GM12878 (cell line): ENCODE measurements at regions not wholly inside any gene's neighbourhood (a gene's known extent, or its start where the extent isn't known, plus 50 kb on each side); places are given as distances from the start of the nearest gene placed in this dataset.

Experiments
- ATAC-seq: fragments of 200-7000 bp; cut with Tn5 transposase; 3 replicates; pipeline ENCODE4 v1.9.1; 2020; ENCODE audit warnings: mild to moderate bottlenecking, moderate library complexity
- BruUV-seq: library from RNA; stranded (reverse); fragments of 400-500 nt; replicated peaks from 2 replicates; lab custom pipeline; 2021; lab: Mats Ljungman, UMichigan
- CTCF ChIA-PET: fragments of 300-600 bp; sonication (Branson Sonifier 250); formaldehyde crosslinking; extraction: SDS; loops from one replicate; lab custom pipeline; 2021; ENCODE audit warnings: inconsistent platforms; lab: Yijun Ruan, JAX
- POLR2A ChIA-PET: fragments of 350-600 bp; formaldehyde crosslinking; extraction: SDS; loops from one replicate; lab custom pipeline; 2021; ENCODE audit warnings: inconsistent platforms; lab: Charles Lee
- RAD21 ChIA-PET: fragments of 300-600 bp; sonication (Branson Sonifier 250); formaldehyde crosslinking; loops from one replicate; lab custom pipeline; 2023; ENCODE audit warnings: antibody characterized with exemption; ENCODE audit not compliant: unreplicated experiment; lab: Charles Lee
- SMC1A ChIA-PET: fragments of 300-600 bp; sonication (Branson Sonifier 250); formaldehyde crosslinking; loops from one replicate; lab custom pipeline; 2023; ENCODE audit not compliant: unreplicated experiment, uncharacterized antibody; lab: Charles Lee
- DNase-seq: peaks from one replicate; pipeline ENCODE4 v3.0.0-alpha.2; 2011; ENCODE audit warnings: low read depth, low spot score
- FAIRE-seq: peaks from 3 replicates; lab custom pipeline; 2011; peaks lifted over from hg19 to GRCh38; lab: Jason Lieb, UNC
- H2AFZ ChIP-seq: 2 replicates; pipeline ENCODE4 v1.6.0; 2011; ENCODE audit warnings: low read depth, low read length, control low read depth; ENCODE audit not compliant: control insufficient read depth
- H3K27ac ChIP-seq: 2 replicates; pipeline ENCODE4 v1.5.1; 2011; ENCODE audit warnings: control low read depth; ENCODE audit not compliant: control insufficient read depth, insufficient read depth
- H3K27me3 ChIP-seq, 2 experiments: replicated peaks in 1 of 2; 2 replicates each; pipeline versions ENCODE4 v1.6.0 to v1.6.1; 2011; ENCODE audit warnings: low read length in 1 of 2; ENCODE audit not compliant: control insufficient read depth in 2 of 2, insufficient read depth in 2 of 2
- H3K36me3 ChIP-seq, 2 experiments: 2 replicates each; pipeline ENCODE4 v1.5.1; 2011; ENCODE audit warnings: low read length in 1 of 2; ENCODE audit not compliant: control insufficient read depth in 2 of 2, insufficient read depth in 2 of 2
- H3K4me1 ChIP-seq: 2 replicates; pipeline ENCODE4 v1.6.1; 2011; ENCODE audit warnings: mild to moderate bottlenecking, low read length, moderate library complexity, mixed read lengths; ENCODE audit not compliant: control insufficient read depth, insufficient read depth
- H3K4me2 ChIP-seq: 2 replicates; pipeline ENCODE4 v1.6.0; 2011; ENCODE audit warnings: control low read depth; ENCODE audit not compliant: control insufficient read depth, insufficient read depth
- H3K4me3 ChIP-seq: fragments of 200-600 bp; sonication (generic); 2 replicates; pipeline ENCODE4 v1.5.1; 2016
- H3K79me2 ChIP-seq: 2 replicates; pipeline ENCODE4 v1.6.0; 2011; ENCODE audit warnings: low read length; ENCODE audit not compliant: control insufficient read depth, insufficient read depth
- H3K9ac ChIP-seq: 2 replicates; pipeline ENCODE4 v1.8.0; 2011; ENCODE audit warnings: low read length, control low read depth, mixed read lengths; ENCODE audit not compliant: control insufficient read depth, insufficient read depth
- H3K9me3 ChIP-seq: replicated peaks from 3 replicates; pipeline ENCODE4 v1.5.1; 2011; ENCODE audit warnings: mild to moderate bottlenecking, low read length; ENCODE audit not compliant: control insufficient read depth, insufficient read depth
- H4K20me1 ChIP-seq: 2 replicates; pipeline ENCODE4 v1.6.0; 2011; ENCODE audit not compliant: control insufficient read depth, insufficient read depth
- IRF4 ChIP-seq: IDR thresholded peaks from 2 replicates; pipeline ENCODE4 v1.6.1; 2011; ENCODE audit warnings: low read depth, low read length
- MTA3 ChIP-seq: IDR thresholded peaks from 2 replicates; pipeline ENCODE4 v1.6.1; 2012; ENCODE audit warnings: low read length, inconsistent platforms, borderline replicate concordance
- NR2C2 ChIP-seq: IDR thresholded peaks from 2 replicates; pipeline ENCODE4 v1.6.1; 2011; ENCODE audit warnings: borderline replicate concordance, low read depth; ENCODE audit not compliant: control insufficient read depth, insufficient read length
- RAD21 ChIP-seq: IDR thresholded peaks from 2 replicates; pipeline ENCODE4 v1.6.1; 2011; ENCODE audit warnings: mild to moderate bottlenecking, low read depth, low read length, moderate library complexity; ENCODE audit not compliant: insufficient read depth
- SMARCA5 ChIP-seq: fragments of 450-650 bp; IDR thresholded peaks from 2 replicates; pipeline ENCODE4 v1.6.1; 2017; ENCODE audit warnings: mild to moderate bottlenecking
- SPI1 ChIP-seq: IDR thresholded peaks from 2 replicates; pipeline ENCODE4 v1.6.1; 2011; ENCODE audit warnings: low read depth, mild to moderate bottlenecking, low read length, moderate library complexity, borderline replicate concordance; ENCODE audit not compliant: insufficient read depth
- SREBF1 ChIP-seq: IDR thresholded peaks from 2 replicates; pipeline ENCODE4 v1.6.1; 2012; ENCODE audit warnings: mild to moderate bottlenecking, low read length
- STAT1 ChIP-seq: fragments of 450-650 bp; conservative IDR thresholded peaks from 2 replicates; pipeline ENCODE4 v1.6.1; 2014; ENCODE audit warnings: antibody characterized with exemption, mild to moderate bottlenecking
- WGBS: methylation state at CpG from one replicate; pipeline ENCODE4 v1.1.6; 2016; ENCODE audit warnings: low lambda C conversion rate; ENCODE audit not compliant: insufficient replicate concordance, insufficient coverage; ENCODE audit errors: missing lambda C conversion rate; 5-methylcytosine and 5-hydroxymethylcytosine counted together
- in situ Hi-C: fragments of 300-500 bp; cut with MboI; formaldehyde crosslinking; loops from 9 replicates; pipeline ENCODE4 v1.14.3; 2018; ENCODE audit warnings: mixed read lengths
- intact Hi-C: fragments of 100-400 bp; cut with micrococcal nuclease; formaldehyde crosslinking; loops from one replicate; pipeline ENCODE4 v1.14.2; 2022; ENCODE audit not compliant: unreplicated experiment
- TF ChIP-seq, protein P1 (sequence below): IDR thresholded peaks from 2 replicates; pipeline ENCODE4 v1.6.1; 2012; ENCODE audit warnings: low read length, inconsistent platforms

DNA sequence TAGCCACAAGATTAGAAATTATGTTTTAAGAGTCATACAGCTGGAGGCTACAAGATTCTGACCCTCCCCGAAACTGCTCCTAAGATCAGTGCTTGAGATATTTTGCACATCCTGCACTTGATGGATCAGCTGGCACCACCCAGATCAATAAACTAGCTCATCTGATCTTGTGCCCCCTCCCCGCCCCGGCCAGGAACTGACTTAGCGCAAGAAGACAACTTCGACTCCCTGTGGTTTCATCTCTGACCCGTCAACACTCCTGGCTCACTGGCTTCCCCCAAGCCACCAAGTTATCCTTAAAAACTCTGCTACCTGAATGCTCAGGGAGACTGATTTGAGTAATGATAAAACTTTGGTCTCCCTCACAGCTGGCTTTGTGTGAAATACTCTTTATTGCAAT lies 73.5 kb upstream of the NPSR1 start:
- TF ChIP-seq, protein P1, sequence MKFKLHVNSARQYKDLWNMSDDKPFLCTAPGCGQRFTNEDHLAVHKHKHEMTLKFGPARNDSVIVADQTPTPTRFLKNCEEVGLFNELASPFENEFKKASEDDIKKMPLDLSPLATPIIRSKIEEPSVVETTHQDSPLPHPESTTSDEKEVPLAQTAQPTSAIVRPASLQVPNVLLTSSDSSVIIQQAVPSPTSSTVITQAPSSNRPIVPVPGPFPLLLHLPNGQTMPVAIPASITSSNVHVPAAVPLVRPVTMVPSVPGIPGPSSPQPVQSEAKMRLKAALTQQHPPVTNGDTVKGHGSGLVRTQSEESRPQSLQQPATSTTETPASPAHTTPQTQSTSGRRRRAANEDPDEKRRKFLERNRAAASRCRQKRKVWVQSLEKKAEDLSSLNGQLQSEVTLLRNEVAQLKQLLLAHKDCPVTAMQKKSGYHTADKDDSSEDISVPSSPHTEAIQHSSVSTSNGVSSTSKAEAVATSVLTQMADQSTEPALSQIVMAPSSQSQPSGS, result no peak
- no peak for TF ChIP-seq MTA3
- TF ChIP-seq RAD21, result no peak
- no peak for TF ChIP-seq SMARCA5
- no peak for TF ChIP-seq STAT1
- TF ChIP-seq SPI1, result no peak
- TF ChIP-seq SREBF1, result no peak
- no peak for TF ChIP-seq IRF4
- no peak for TF ChIP-seq NR2C2
- TF ChIP-seq, all 136 proteins: peak for 0
- intact Hi-C loops, result no loop called here
- CTCF ChIA-PET, result no interaction called here
- in situ Hi-C loops, result no loop called here
- DNase-seq, result no peak
- no TSS peak for BruUV-seq
- Histone ChIP-seq H3K79me2 (no peaks in the 10 kb centered on the region), H3K27ac (no peak overlapping the region), H3K36me3 (no peaks in the 10 kb centered on the region), H3K9ac (no peak overlapping the region), H3K27me3 (no peaks in the 10 kb centered on the region), H3K4me2 (no peak overlapping the region), H3K9me3 (no peaks in the 10 kb centered on the region), H3K4me1 (no peaks in the 10 kb centered on the region), H4K20me1 (no peaks in the 10 kb centered on the region), H3K4me3 (no peak overlapping the region), H2AFZ (no peak overlapping the region)
- FAIRE-seq, result no peak
- SMC1A ChIA-PET, result interaction anchor here (1.2 kb wide), 1 partner anchor 15 kb away, joined by 3 read pairs; no protein-coding TSS in a partner anchor
- RAD21 ChIA-PET, result no interaction called here
- ATAC-seq, result no peak
- POLR2A ChIA-PET, result no interaction called here
- WGBS, result 54% methylated on average over 6 of the region's 6 CpGs
